ENCODE measurements at regions not wholly inside any gene's neighbourhood (a gene's known extent, or its start where the extent isn't known, plus 50 kb on each side); places are given as distances from the start of the nearest gene placed in this dataset.

- TF ChIP-seq CTCF (conservative IDR thresholded peaks at IDR 0.05; ENCODE audit: low read depth, low read length) (no peak), EZH2 (IDR thresholded peaks at IDR 0.05; ENCODE audit: borderline replicate concordance, low read depth, low read length, poor library complexity, severe bottlenecking) (no peak)
Observed at GRCh38 chr9:85089188-85089969, 419.9 kb downstream of the NTRK2 start.
